GM12878 (cell line): ENCODE measurements at regions not wholly inside any gene's neighbourhood (a gene's known extent, or its start where the extent isn't known, plus 50 kb on each side); places are given as distances from the start of the nearest gene placed in this dataset.

ENCODE experiments used
- ATAC-seq: fragments of 200-7000 bp; cut with Tn5 transposase; 3 replicates; pipeline ENCODE4 v1.9.1; 2020; ENCODE audit warnings: mild to moderate bottlenecking, moderate library complexity
- BruUV-seq: library from RNA; stranded (reverse); fragments of 400-500 nt; replicated peaks from 2 replicates; lab custom pipeline; 2021; lab: Mats Ljungman, UMichigan
- CTCF ChIA-PET: fragments of 300-600 bp; sonication (Branson Sonifier 250); formaldehyde crosslinking; extraction: SDS; loops from one replicate; lab custom pipeline; 2021; ENCODE audit warnings: inconsistent platforms; lab: Yijun Ruan, JAX
- POLR2A ChIA-PET: fragments of 350-600 bp; formaldehyde crosslinking; extraction: SDS; loops from one replicate; lab custom pipeline; 2021; ENCODE audit warnings: inconsistent platforms; lab: Charles Lee
- RAD21 ChIA-PET: fragments of 300-600 bp; sonication (Branson Sonifier 250); formaldehyde crosslinking; loops from one replicate; lab custom pipeline; 2023; ENCODE audit warnings: antibody characterized with exemption; ENCODE audit not compliant: unreplicated experiment; lab: Charles Lee
- SMC1A ChIA-PET: fragments of 300-600 bp; sonication (Branson Sonifier 250); formaldehyde crosslinking; loops from one replicate; lab custom pipeline; 2023; ENCODE audit not compliant: unreplicated experiment, uncharacterized antibody; lab: Charles Lee
- DNase-seq: peaks from one replicate; pipeline ENCODE4 v3.0.0-alpha.2; 2011; ENCODE audit warnings: low read depth, low spot score
- FAIRE-seq: peaks from 3 replicates; lab custom pipeline; 2011; peaks lifted over from hg19 to GRCh38; lab: Jason Lieb, UNC
- H2AFZ ChIP-seq: 2 replicates; pipeline ENCODE4 v1.6.0; 2011; ENCODE audit warnings: low read depth, low read length, control low read depth; ENCODE audit not compliant: control insufficient read depth
- H3K27ac ChIP-seq: 2 replicates; pipeline ENCODE4 v1.5.1; 2011; ENCODE audit warnings: control low read depth; ENCODE audit not compliant: control insufficient read depth, insufficient read depth
- H3K27me3 ChIP-seq, 2 experiments: replicated peaks in 1 of 2; 2 replicates each; pipeline versions ENCODE4 v1.6.0 to v1.6.1; 2011; ENCODE audit warnings: low read length in 1 of 2; ENCODE audit not compliant: control insufficient read depth in 2 of 2, insufficient read depth in 2 of 2
- H3K36me3 ChIP-seq, 2 experiments: 2 replicates each; pipeline ENCODE4 v1.5.1; 2011; ENCODE audit warnings: low read length in 1 of 2; ENCODE audit not compliant: control insufficient read depth in 2 of 2, insufficient read depth in 2 of 2
- H3K4me1 ChIP-seq: 2 replicates; pipeline ENCODE4 v1.6.1; 2011; ENCODE audit warnings: mild to moderate bottlenecking, low read length, moderate library complexity, mixed read lengths; ENCODE audit not compliant: control insufficient read depth, insufficient read depth
- H3K4me2 ChIP-seq: 2 replicates; pipeline ENCODE4 v1.6.0; 2011; ENCODE audit warnings: control low read depth; ENCODE audit not compliant: control insufficient read depth, insufficient read depth
- H3K4me3 ChIP-seq: fragments of 200-600 bp; sonication (generic); 2 replicates; pipeline ENCODE4 v1.5.1; 2016
- H3K79me2 ChIP-seq: 2 replicates; pipeline ENCODE4 v1.6.0; 2011; ENCODE audit warnings: low read length; ENCODE audit not compliant: control insufficient read depth, insufficient read depth
- H3K9ac ChIP-seq: 2 replicates; pipeline ENCODE4 v1.8.0; 2011; ENCODE audit warnings: low read length, control low read depth, mixed read lengths; ENCODE audit not compliant: control insufficient read depth, insufficient read depth
- H3K9me3 ChIP-seq: replicated peaks from 3 replicates; pipeline ENCODE4 v1.5.1; 2011; ENCODE audit warnings: mild to moderate bottlenecking, low read length; ENCODE audit not compliant: control insufficient read depth, insufficient read depth
- H4K20me1 ChIP-seq: 2 replicates; pipeline ENCODE4 v1.6.0; 2011; ENCODE audit not compliant: control insufficient read depth, insufficient read depth
- BHLHE40 ChIP-seq, 2 experiments: fragments of 450-650 bp in 1 of 2; IDR thresholded peaks; 2 replicates each; pipeline ENCODE4 v1.6.1; 2011 to 2017; ENCODE audit warnings: low read depth in 2 of 2, borderline replicate concordance in 1 of 2, improper control_type of control experiment in 1 of 2, low read length in 1 of 2, mild to moderate bottlenecking in 1 of 2
- FOXK2 ChIP-seq: fragments of 450-650 bp; IDR thresholded peaks from 2 replicates; pipeline ENCODE4 v1.6.1; 2017; ENCODE audit warnings: mild to moderate bottlenecking, moderate library complexity
- HDGF ChIP-seq: fragments of 450-650 bp; IDR thresholded peaks from 2 replicates; pipeline ENCODE4 v1.6.1; 2016; ENCODE audit warnings: antibody characterized with exemption
- IRF4 ChIP-seq: IDR thresholded peaks from 2 replicates; pipeline ENCODE4 v1.6.1; 2011; ENCODE audit warnings: low read depth, low read length
- NR2C2 ChIP-seq: IDR thresholded peaks from 2 replicates; pipeline ENCODE4 v1.6.1; 2011; ENCODE audit warnings: borderline replicate concordance, low read depth; ENCODE audit not compliant: control insufficient read depth, insufficient read length
- POU2F2 ChIP-seq: IDR thresholded peaks from 3 replicates; pipeline ENCODE4 v1.6.1; 2011; ENCODE audit warnings: low read depth, mild to moderate bottlenecking, low read length, borderline replicate concordance
- RFX5 ChIP-seq: IDR thresholded peaks from 2 replicates; pipeline ENCODE4 v1.6.1; 2011; ENCODE audit warnings: low read depth, low read length, improper control_type of control experiment
- SIN3A ChIP-seq: IDR thresholded peaks from 2 replicates; pipeline ENCODE4 v1.6.1; 2012; ENCODE audit warnings: low read depth, low read length, improper control_type of control experiment
- SMAD1 ChIP-seq: fragments of 450-650 bp; IDR thresholded peaks from 2 replicates; pipeline ENCODE4 v1.6.1; 2018; ENCODE audit warnings: mild to moderate bottlenecking, low read depth; ENCODE audit not compliant: partially characterized antibody
- SREBF2 ChIP-seq: IDR thresholded peaks from 2 replicates; pipeline ENCODE4 v1.6.1; 2012; ENCODE audit warnings: mild to moderate bottlenecking, low read length
- TBL1XR1 ChIP-seq: IDR thresholded peaks from 2 replicates; pipeline ENCODE4 v1.6.1; 2012; ENCODE audit warnings: low read depth, low read length, improper control_type of control experiment
- WGBS: methylation state at CpG from one replicate; pipeline ENCODE4 v1.1.6; 2016; ENCODE audit warnings: low lambda C conversion rate; ENCODE audit not compliant: insufficient replicate concordance, insufficient coverage; ENCODE audit errors: missing lambda C conversion rate; 5-methylcytosine and 5-hydroxymethylcytosine counted together
- in situ Hi-C: fragments of 300-500 bp; cut with MboI; formaldehyde crosslinking; loops from 9 replicates; pipeline ENCODE4 v1.14.3; 2018; ENCODE audit warnings: mixed read lengths
- intact Hi-C: fragments of 100-400 bp; cut with micrococcal nuclease; formaldehyde crosslinking; loops from one replicate; pipeline ENCODE4 v1.14.2; 2022; ENCODE audit not compliant: unreplicated experiment
- TF ChIP-seq, protein P1 (sequence below): IDR thresholded peaks from 2 replicates; pipeline ENCODE4 v1.6.1; 2012; ENCODE audit warnings: low read length, inconsistent platforms
- TF ChIP-seq, protein P2 (sequence below): fragments of 450-650 bp; IDR thresholded peaks from 2 replicates; pipeline ENCODE4 v1.6.1; 2017; ENCODE audit warnings: mild to moderate bottlenecking, moderate library complexity

DNA sequence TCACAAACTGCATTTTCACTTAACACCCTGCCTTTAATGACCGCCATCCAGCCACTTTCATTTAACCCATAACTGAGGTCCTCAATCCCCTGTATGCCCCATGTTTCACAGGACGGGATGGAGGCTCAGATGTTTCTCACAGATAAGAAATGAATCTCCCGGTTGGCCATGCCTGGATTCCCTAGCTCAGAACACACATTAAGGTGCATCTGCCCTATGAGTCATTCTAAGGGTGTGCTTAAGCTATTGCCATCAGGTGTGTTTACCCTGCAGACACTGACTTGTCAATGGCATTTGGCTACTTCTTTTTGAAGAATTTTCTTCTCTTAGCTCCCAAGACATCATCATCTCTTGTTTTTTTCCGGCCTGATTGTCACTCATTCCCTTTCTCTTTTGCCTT, 222.6 kb upstream of the SMIM31 start:
- Histone ChIP-seq H3K4me1 (no peaks in the 10 kb centered on the region), H3K9me3 (no peaks in the 10 kb centered on the region), H3K4me2 (no peak overlapping the region), H2AFZ (no peak overlapping the region), H3K27ac (no peak overlapping the region), H3K27me3 (no peaks in the 10 kb centered on the region), H3K36me3 (no peaks in the 10 kb centered on the region), H3K79me2 (no peaks in the 10 kb centered on the region), H4K20me1 (no peaks in the 10 kb centered on the region), H3K4me3 (no peak overlapping the region), H3K9ac (no peak overlapping the region)
- RAD21 ChIA-PET = no interaction called here
- ATAC-seq (no peak), DNase-seq (no peak), FAIRE-seq (no peak)
- TF ChIP-seq POU2F2 (no peak), SREBF2 (no peak), HDGF (no peak), FOXK2 (no peak), RFX5 (no peak), IRF4 (no peak), SIN3A (no peak), TBL1XR1 (no peak), BHLHE40 (IDR thresholded peaks at IDR 0.05; ENCODE audit: borderline replicate concordance in 1 of 2, low read depth in 2 of 2, low read length in 1 of 2) (no peak), SMAD1 (no peak), NR2C2 (no peak)
- TF ChIP-seq, protein P1, sequence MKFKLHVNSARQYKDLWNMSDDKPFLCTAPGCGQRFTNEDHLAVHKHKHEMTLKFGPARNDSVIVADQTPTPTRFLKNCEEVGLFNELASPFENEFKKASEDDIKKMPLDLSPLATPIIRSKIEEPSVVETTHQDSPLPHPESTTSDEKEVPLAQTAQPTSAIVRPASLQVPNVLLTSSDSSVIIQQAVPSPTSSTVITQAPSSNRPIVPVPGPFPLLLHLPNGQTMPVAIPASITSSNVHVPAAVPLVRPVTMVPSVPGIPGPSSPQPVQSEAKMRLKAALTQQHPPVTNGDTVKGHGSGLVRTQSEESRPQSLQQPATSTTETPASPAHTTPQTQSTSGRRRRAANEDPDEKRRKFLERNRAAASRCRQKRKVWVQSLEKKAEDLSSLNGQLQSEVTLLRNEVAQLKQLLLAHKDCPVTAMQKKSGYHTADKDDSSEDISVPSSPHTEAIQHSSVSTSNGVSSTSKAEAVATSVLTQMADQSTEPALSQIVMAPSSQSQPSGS = no peak
- TF ChIP-seq, protein P2, sequence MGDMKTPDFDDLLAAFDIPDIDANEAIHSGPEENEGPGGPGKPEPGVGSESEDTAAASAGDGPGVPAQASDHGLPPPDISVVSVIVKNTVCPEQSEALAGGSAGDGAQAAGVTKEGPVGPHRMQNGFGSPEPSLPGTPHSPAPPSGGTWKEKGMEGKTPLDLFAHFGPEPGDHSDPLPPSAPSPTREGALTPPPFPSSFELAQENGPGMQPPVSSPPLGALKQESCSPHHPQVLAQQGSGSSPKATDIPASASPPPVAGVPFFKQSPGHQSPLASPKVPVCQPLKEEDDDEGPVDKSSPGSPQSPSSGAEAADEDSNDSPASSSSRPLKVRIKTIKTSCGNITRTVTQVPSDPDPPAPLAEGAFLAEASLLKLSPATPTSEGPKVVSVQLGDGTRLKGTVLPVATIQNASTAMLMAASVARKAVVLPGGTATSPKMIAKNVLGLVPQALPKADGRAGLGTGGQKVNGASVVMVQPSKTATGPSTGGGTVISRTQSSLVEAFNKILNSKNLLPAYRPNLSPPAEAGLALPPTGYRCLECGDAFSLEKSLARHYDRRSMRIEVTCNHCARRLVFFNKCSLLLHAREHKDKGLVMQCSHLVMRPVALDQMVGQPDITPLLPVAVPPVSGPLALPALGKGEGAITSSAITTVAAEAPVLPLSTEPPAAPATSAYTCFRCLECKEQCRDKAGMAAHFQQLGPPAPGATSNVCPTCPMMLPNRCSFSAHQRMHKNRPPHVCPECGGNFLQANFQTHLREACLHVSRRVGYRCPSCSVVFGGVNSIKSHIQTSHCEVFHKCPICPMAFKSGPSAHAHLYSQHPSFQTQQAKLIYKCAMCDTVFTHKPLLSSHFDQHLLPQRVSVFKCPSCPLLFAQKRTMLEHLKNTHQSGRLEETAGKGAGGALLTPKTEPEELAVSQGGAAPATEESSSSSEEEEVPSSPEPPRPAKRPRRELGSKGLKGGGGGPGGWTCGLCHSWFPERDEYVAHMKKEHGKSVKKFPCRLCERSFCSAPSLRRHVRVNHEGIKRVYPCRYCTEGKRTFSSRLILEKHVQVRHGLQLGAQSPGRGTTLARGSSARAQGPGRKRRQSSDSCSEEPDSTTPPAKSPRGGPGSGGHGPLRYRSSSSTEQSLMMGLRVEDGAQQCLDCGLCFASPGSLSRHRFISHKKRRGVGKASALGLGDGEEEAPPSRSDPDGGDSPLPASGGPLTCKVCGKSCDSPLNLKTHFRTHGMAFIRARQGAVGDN = no peak
- SMC1A ChIA-PET = interaction anchor here (0.9 kb wide), 1 partner anchor 10 kb away, joined by 3 read pairs; no protein-coding TSS in a partner anchor
- POLR2A ChIA-PET = no interaction called here
- intact Hi-C loops = no loop called here
- CTCF ChIA-PET = no interaction called here
- in situ Hi-C loops = no loop called here
- no TSS peak for BruUV-seq
- WGBS = 12% methylated on average over 4 of the region's 4 CpGs
